ENCODE measurements at regions not wholly inside any gene's neighbourhood (a gene's known extent, or its start where the extent isn't known, plus 50 kb on each side); places are given as distances from the start of the nearest gene placed in this dataset.

DNA sequence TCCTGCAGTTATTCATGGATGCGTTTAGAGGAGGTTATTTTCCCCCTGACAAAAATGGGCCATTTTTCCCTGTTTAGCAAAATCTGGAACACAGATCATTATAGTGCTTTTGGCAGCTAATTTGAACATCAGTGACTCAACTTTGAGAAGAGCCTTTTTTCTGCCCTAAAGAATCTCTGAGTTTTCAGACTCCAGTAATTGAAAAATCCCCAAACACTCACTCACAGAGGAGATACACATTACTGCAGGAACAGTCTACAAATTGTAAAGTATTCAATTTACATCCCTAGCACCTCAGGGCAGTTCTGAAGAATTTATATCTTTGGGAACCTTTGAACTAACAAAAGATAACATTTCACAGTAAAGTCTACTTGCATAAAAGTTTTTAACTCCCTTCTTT is 966.6 kb upstream of the SLC35B3 start:
- Mint-ChIP-seq H3K27ac (no peak overlapping the region), H3K4me1 (no peaks in the 10 kb centered on the region), H3K36me3 (no peaks in the 10 kb centered on the region), H3K4me3 (no peak overlapping the region), H3K9me3 (ENCODE audit: low read depth) (peaks cover 7% of the 10 kb centered on the region), H3K27me3 (no peaks in the 10 kb centered on the region)
- CTCF ChIA-PET: no interaction called here
- no peak for DNase-seq
- no peak for ATAC-seq

DNA sequence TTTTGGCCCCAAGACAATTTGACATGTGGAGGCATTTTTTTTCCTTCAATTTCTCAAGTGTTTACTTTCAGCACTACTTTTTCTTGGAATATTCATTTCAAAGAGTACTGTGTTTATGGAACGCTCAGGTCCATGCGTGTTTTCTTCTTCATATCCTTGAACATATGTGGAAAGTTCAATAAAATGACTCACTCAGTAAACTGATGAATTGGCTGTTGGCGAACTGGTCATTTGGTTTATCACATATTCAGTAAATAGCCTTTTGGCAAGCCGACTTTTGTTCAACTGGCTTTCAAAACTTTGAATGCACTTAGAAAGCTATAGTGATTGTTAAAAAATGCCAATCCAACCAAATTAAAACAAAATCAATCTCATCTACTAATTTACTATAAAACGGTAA is 964.6 kb upstream of the SLC35B3 start:
- H3K4me1 Mint-ChIP-seq: no peaks in the 10 kb centered on the region
- no peaks in the 10 kb centered on the region for H3K27me3 Mint-ChIP-seq
- no peaks in the 10 kb centered on the region for H3K36me3 Mint-ChIP-seq
- no peak overlapping the region for H3K4me3 Mint-ChIP-seq
- no peak overlapping the region for H3K27ac Mint-ChIP-seq
- CTCF ChIA-PET: no interaction called here
- ATAC-seq (no peak), DNase-seq (no peak)
- H3K9me3 Mint-ChIP-seq (ENCODE audit: low read depth): peaks cover 2% of the 10 kb centered on the region

DNA sequence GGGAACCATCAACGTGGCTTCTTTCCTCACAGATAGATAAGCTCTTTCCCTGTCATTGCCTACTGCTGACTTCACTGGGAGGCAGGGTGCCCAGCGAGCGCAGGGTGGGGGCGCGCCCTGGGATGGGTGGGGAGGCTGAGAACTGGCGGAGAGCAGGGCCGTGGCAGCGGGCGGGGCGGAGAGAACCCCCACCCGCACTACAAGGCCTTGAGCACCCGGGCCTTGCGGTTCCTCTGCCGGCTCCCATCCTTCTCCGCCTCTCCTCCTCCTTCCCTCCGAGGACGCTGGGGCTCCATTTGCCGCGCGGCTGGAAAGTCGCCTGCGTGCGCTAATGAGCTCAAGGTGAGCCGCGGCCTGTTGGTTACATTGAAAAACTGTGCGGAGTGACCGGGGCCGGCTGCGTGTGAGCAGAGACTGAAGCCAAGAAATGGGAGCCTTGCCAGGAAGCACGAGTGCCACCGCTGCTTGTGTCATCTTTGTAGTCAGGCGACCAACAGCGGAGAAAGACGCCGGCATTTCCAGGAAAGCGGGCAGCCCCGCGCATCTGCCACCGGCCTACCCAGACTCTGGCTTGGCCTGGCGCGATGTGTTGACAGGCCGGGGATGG is 963.5 kb upstream of the SLC35B3 start:
- no peak for ATAC-seq
- Mint-ChIP-seq H3K36me3 (no peaks in the 10 kb centered on the region), H3K9me3 (ENCODE audit: low read depth) (peaks cover 2% of the 10 kb centered on the region), H3K27me3 (no peaks in the 10 kb centered on the region), H3K4me1 (no peaks in the 10 kb centered on the region), H3K4me3 (no peak overlapping the region), H3K27ac (no peak overlapping the region)
- DNase-seq: no peak
- CTCF ChIA-PET: no interaction called here

DNA sequence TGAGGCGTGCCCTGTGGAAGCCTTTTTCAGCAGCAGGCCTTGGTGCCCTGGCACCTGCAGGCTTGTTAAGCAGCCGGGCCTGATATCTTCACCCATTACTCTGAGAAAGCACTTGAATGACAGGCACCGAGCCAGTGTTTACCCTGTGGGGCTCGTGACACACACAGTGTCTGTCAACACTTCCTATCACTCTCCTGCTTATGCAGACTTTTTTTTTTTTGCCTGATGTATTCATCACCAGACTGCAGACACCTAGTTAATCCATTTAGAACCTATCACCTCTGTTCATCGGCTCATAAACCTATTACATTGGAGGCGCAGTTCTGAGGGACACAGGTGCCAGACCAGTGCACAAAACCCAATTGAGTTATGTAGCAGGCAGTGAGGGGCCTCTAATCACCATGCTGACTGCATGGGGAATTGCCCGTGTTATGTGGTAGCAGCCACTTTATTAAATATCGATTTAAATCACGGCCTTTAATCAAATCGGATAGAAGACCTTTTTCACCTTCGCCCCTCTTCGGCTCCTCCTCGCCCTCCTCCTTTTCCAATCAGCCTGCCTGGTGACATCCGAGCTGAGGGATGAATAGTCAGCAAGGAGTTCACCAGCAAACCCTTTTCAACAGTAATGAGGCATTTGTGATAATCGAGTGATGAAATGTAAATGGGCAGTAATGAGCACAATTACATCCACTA is 962.9 kb upstream of the SLC35B3 start:
- Mint-ChIP-seq H3K27me3 (no peaks in the 10 kb centered on the region), H3K4me3 (no peak overlapping the region), H3K36me3 (no peaks in the 10 kb centered on the region), H3K27ac (no peak overlapping the region), H3K4me1 (no peaks in the 10 kb centered on the region), H3K9me3 (ENCODE audit: low read depth) (peaks cover 2% of the 10 kb centered on the region)
- CTCF ChIA-PET: no interaction called here
- DNase-seq (no peak), ATAC-seq (no peak)

DNA sequence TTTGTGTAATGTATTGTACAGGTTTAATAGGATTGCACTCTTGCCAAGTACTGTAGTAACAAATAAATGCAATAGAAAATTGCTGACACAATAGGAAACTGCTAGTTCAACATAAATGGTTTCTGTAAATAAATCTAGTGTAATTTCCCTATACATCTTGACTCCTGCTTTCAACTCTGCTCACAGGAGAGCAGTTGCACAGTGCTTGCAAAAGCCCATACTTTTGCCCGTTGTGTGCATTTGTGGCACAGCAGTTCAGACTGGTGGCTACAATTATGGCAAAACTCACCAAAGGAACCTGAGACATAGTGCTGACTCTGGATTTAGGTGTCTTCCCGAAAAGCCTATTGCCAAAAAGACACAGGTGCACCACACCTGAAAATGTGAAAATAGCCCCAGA is 953.3 kb upstream of the SLC35B3 start:
- DNase-seq (no peak), ATAC-seq (no peak)
- no peaks in the 10 kb centered on the region for H3K36me3 Mint-ChIP-seq
- no peak overlapping the region for H3K4me3 Mint-ChIP-seq
- H3K27ac Mint-ChIP-seq: no peak overlapping the region
- peaks cover 2% of the 10 kb centered on the region for H3K9me3 Mint-ChIP-seq (ENCODE audit: low read depth)
- no peaks in the 10 kb centered on the region for H3K4me1 Mint-ChIP-seq
- H3K27me3 Mint-ChIP-seq: no peaks in the 10 kb centered on the region
- CTCF ChIA-PET: no interaction called here

DNA sequence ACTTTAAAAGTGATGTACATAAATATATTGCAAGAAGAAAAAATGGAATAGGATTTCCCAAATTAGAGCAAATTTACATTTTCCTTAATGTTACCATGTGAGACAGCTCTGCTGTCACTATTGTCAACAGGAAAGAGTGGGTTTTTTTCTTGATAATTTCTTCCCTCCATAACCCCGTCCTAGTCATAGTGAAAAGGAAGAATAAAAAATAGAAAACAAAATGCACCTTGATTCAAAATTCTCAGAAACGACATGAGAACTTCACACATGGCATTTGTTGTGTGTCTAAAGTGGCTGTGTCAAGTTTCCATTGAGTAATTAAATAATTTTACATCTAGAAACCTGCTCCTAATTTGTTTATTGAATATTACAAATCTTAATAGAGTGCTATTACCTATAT is 945.2 kb upstream of the SLC35B3 start:
- no peak overlapping the region for H3K27ac Mint-ChIP-seq
- no peaks in the 10 kb centered on the region for H3K27me3 Mint-ChIP-seq
- H3K4me3 Mint-ChIP-seq: no peak overlapping the region
- CTCF ChIA-PET: no interaction called here
- ATAC-seq (no peak), DNase-seq (no peak)
- H3K9me3 Mint-ChIP-seq (ENCODE audit: low read depth): peaks cover 3% of the 10 kb centered on the region
- H3K36me3 Mint-ChIP-seq: no peaks in the 10 kb centered on the region
- H3K4me1 Mint-ChIP-seq: peaks cover 2% of the 10 kb centered on the region

DNA sequence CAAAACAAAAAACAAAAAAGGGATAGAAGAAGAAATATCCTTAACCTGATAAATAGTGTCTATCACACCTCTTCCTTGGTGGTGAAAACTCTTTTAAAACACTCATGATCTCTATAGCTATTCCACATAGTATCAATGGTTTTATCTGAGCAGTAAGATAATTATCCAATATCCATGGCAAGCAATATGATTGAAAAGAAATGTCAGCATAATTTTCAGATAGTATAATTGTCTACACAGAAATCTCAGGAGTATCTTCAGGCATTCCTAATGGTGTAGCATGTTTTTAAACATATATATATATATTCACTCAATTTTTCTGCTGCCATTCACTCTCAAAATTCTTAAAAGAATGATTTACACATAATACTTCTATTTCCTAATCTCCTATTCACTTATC is 938.0 kb upstream of the SLC35B3 start:
- ATAC-seq (no peak), DNase-seq (no peak)
- Mint-ChIP-seq H3K36me3 (no peaks in the 10 kb centered on the region), H3K9me3 (ENCODE audit: low read depth) (peaks cover 5% of the 10 kb centered on the region), H3K4me1 (no peaks in the 10 kb centered on the region), H3K27ac (no peak overlapping the region), H3K27me3 (no peaks in the 10 kb centered on the region), H3K4me3 (no peak overlapping the region)
- CTCF ChIA-PET: no interaction called here

DNA sequence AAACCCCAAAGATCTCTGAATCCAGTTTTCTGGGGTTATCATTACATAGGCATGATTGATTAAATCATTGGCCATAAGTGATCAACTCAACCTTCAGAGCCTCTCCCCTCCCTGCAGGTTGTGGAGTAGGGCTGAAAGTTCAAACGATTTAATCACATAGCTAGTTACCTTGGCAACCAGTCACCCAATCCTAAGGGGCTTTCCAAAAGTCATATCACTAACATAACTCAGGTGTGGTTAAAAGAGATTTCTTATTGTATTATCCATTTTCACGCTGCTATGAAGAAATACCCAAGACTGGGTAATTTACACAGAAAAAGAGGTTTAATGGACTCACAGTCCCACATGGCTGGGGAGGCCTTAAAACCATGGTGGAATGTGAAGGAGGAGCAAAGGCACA is 935.1 kb upstream of the SLC35B3 start:
- Mint-ChIP-seq H3K27me3 (no peaks in the 10 kb centered on the region), H3K36me3 (no peaks in the 10 kb centered on the region), H3K9me3 (ENCODE audit: low read depth) (peaks cover 5% of the 10 kb centered on the region), H3K27ac (no peak overlapping the region), H3K4me1 (no peaks in the 10 kb centered on the region), H3K4me3 (no peak overlapping the region)
- DNase-seq (no peak), ATAC-seq (no peak)
- CTCF ChIA-PET: no interaction called here

DNA sequence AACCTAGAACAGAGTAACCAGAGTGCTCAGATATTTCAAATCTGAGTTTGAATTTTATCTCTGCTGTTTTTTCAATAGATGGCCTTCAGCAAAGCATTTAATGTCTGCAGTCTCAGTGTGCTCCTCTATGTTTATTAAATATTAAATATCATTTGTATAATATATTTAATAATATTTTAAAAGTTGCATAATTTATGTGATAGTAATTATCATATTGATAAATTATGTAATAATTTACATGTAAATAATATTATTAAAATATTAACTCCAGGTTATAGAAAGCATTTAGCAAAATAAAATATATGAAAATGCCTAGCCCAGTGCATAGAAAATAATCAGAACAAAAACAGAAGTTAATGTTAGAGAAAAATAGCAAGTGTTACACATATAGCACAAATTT is 930.0 kb upstream of the SLC35B3 start:
- Mint-ChIP-seq H3K27ac (no peak overlapping the region), H3K4me3 (no peak overlapping the region), H3K4me1 (no peaks in the 10 kb centered on the region), H3K36me3 (no peaks in the 10 kb centered on the region), H3K9me3 (ENCODE audit: low read depth) (peaks cover 6% of the 10 kb centered on the region), H3K27me3 (no peaks in the 10 kb centered on the region)
- CTCF ChIA-PET: no interaction called here
- DNase-seq (no peak), ATAC-seq (no peak)

DNA sequence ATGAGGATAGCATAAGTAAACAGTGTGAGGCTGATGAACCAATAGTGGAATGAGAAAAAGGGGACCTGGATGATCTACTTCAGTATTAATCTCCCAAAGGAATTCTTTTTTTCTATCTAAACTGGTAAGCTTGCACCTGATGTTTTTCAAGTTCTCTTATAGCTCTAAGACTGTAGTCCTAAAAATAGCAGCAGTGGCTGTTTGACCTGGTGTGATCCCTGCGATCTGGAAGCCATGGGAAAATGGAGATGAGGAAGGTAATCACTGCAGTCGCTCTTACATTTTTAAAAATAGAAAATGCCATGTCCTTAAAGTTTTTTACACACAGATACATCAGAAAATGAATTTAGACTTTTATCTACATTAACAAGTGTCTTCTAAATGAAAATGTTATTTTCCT is 926.4 kb upstream of the SLC35B3 start:
- Mint-ChIP-seq H3K36me3 (no peaks in the 10 kb centered on the region), H3K4me3 (no peak overlapping the region), H3K9me3 (ENCODE audit: low read depth) (peaks cover 7% of the 10 kb centered on the region), H3K27ac (no peak overlapping the region), H3K27me3 (no peaks in the 10 kb centered on the region), H3K4me1 (no peaks in the 10 kb centered on the region)
- ATAC-seq (no peak), DNase-seq (no peak)
- CTCF ChIA-PET: no interaction called here

DNA sequence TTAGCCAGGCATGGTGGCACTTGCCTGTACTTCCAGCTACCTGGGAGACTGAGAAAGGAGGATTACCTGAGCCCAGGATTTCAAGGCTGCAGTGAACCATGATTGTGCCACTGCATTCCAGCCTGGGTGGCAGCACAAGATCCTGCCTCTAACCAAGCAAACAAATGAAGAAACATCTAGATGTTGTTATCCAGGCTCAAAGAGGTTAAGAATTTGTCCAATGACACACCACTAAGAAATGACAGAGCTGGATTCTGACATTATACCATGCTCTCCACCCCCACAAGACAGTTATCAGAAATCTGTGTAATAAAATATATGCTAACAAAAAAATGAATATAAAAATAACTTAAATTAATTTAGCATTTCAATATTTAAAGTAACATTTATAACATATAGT is 925.5 kb upstream of the SLC35B3 start:
- no peaks in the 10 kb centered on the region for H3K36me3 Mint-ChIP-seq
- no peaks in the 10 kb centered on the region for H3K27me3 Mint-ChIP-seq
- no peaks in the 10 kb centered on the region for H3K4me1 Mint-ChIP-seq
- no peak overlapping the region for H3K4me3 Mint-ChIP-seq
- DNase-seq: no peak
- no peak overlapping the region for H3K27ac Mint-ChIP-seq
- CTCF ChIA-PET: no interaction called here
- H3K9me3 Mint-ChIP-seq (ENCODE audit: low read depth): peaks cover 9% of the 10 kb centered on the region
- no peak for ATAC-seq

DNA sequence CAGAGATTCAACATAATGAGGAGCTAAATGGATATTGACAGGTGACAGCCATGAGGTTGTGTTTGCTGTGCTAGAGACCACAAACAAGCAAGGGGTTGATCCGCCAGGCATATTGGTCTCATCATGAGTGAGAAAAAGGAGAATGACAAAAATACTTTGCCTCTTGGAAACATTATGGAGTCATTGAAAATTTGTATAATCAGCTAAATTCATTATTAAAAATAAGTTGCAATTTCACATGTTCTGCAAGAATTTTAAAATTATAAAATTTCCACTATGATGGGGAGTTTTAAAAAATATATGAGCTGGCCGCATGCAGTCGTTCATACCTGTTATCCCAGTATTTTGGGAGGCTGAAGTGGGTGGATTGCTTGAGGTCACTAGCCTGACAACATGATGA is 912.3 kb upstream of the SLC35B3 start:
- peaks cover 19% of the 10 kb centered on the region for H3K9me3 Mint-ChIP-seq (ENCODE audit: low read depth)
- H3K4me3 Mint-ChIP-seq: no peak overlapping the region
- H3K36me3 Mint-ChIP-seq: no peaks in the 10 kb centered on the region
- H3K27ac Mint-ChIP-seq: no peak overlapping the region
- no peak for ATAC-seq
- CTCF ChIA-PET: no interaction called here
- H3K4me1 Mint-ChIP-seq: no peaks in the 10 kb centered on the region
- no peaks in the 10 kb centered on the region for H3K27me3 Mint-ChIP-seq
- no peak for DNase-seq

DNA sequence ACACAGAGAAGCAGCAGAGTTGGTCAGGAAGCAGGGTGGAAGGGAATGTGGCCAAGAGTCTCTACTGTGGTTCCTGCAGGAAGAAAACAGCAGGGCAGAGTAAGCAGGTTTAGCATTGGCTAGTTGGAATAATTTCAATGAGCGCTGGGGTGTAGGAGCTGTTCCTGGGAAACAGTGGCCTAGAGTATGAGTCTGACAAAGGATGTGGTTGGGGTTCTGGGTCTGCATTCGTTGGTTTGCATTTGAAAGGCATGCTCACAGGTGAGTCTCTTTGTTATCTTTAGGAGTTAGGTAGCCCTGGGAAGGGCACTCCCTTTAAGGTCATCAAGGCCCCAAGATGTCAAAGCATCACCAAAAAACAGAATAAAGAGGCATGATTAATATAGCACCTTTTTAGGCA is 911.6 kb upstream of the SLC35B3 start:
- Mint-ChIP-seq H3K27ac (no peak overlapping the region), H3K4me1 (no peaks in the 10 kb centered on the region), H3K36me3 (no peaks in the 10 kb centered on the region), H3K27me3 (no peaks in the 10 kb centered on the region), H3K4me3 (no peak overlapping the region), H3K9me3 (ENCODE audit: low read depth) (peaks cover 16% of the 10 kb centered on the region)
- DNase-seq: no peak
- ATAC-seq: no peak
- CTCF ChIA-PET: no interaction called here

DNA sequence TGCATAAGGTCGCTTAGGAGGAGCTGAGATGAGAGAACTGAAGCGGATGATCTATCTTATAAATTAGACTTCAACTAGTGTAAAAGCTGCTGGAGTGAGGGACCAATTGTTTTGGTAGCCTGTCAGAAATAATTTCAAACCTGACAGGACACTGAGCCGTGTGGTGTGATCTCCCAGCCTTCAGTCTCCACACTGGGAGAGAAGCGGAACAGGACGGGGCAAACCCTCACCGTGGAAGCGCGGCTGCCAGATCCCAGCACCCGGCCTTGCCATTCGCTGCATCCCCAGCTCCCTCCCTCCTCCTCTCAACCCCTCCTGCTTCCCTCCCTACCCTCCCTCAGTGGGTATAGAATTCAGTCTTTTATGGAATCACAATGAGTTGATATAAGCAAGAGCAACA is 900.1 kb upstream of the SLC35B3 start:
- ATAC-seq (no peak), DNase-seq (no peak)
- Mint-ChIP-seq H3K36me3 (no peaks in the 10 kb centered on the region), H3K4me1 (no peaks in the 10 kb centered on the region), H3K4me3 (no peak overlapping the region), H3K27ac (no peak overlapping the region), H3K9me3 (ENCODE audit: low read depth) (peaks cover 6% of the 10 kb centered on the region), H3K27me3 (no peaks in the 10 kb centered on the region)
- CTCF ChIA-PET: no interaction called here

DNA sequence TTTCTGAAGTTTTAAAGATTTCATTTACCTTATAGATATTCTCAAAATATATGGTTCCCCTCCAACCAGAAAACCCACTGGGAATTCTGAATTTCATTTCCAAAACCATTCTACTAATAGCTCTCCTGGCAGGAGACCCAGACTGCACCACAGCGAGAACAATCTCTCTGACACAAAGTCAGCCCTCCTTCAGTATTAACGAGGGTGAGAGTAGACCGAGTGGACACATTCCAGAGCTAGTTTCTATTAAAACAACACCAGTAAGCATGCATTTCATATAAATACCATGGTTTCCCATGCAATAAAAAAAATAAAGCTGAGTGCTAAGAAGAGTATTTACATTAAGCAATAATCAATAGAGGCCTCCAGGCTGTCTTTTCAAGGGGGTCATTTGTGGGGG is 899.6 kb upstream of the SLC35B3 start:
- no peak for DNase-seq
- H3K27ac Mint-ChIP-seq: no peak overlapping the region
- no peaks in the 10 kb centered on the region for H3K4me1 Mint-ChIP-seq
- H3K27me3 Mint-ChIP-seq: no peaks in the 10 kb centered on the region
- no peak for ATAC-seq
- CTCF ChIA-PET: no interaction called here
- peaks cover 5% of the 10 kb centered on the region for H3K9me3 Mint-ChIP-seq (ENCODE audit: low read depth)
- no peak overlapping the region for H3K4me3 Mint-ChIP-seq
- H3K36me3 Mint-ChIP-seq: no peaks in the 10 kb centered on the region

Measured in activated CD8-positive, alpha-beta memory T cell treated with anti-CD3 and anti-CD28 coated beads, Interleukin-2, amount 10 ng/mL, durations not matched to agents 7 days and 5 days (primary cell).